NCI-H187 treated with DMSO at 0.1 percent for 48 hours (cell line): ENCODE measurements at regions not wholly inside any gene's neighbourhood (a gene's known extent, or its start where the extent isn't known, plus 50 kb on each side); places are given as distances from the start of the nearest gene placed in this dataset.

Experiments used
- DNase-seq: peaks from one replicate; lab custom pipeline; 2025; lab: John Stamatoyannopoulos, UW

DNA sequence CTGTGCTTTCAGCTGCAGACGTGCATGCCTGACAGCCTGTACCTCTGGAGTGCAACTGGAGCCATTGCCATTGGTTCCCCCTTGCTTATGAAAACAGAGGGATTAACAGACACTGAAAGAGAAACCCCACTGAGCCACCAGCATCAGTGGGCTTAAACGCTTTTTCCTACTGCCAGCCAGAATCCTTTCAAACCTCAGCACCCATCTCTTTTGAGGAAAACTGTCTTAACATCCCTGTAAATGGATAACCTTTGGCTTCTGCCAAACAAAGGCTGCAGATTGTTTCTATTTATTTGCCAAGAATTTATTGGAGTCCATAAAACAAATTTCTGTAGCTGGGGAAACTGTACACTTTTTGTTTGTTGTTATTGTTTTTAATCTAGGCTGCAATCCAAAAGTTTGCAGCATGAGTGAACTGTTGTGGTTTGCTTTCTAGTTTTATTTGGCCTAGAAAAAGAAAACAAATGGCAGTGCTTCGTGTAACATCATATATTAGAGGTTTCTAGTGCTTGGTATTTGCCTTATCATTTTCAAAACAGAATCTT is 369.2 kb upstream of the IL12A start:
- DNase-seq = no peak

DNA sequence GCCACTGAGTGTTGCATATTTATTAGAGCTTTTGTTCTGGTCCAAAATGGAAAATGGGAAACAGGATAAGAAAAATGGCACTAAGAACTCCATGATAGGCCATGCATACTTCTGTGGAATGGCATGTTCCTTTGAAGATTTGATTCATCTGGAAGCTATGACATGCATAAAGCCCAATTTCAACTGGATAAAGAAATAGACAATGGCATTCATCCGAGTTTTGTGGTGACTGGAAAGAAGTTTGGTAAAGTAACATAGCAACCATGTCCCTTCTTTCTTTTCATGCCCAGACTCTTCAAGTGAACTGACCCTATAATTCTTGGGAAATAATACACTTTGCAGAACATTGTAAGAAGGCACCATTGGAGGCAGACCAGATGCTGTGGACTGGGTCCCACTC is 368.4 kb upstream of the IL12A start:
- DNase-seq = no peak

DNA sequence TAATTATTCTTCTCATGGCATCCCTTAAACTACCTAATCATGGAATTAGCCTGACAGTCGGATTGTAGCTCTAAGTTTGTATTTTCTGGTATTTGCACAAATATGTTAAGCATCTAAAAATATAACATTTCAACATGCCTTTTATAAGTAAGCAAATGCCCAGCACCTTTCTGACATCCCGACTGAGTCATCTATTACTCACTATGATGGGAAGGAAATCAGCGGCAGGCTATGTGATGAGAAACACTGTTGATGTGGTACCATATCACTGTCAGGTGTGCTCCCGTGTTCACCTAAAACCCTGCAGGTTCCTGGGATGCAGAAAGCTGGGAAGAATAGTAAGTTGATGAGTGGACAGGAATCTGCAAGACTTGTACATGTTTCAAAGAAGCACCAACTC is 367.8 kb upstream of the IL12A start:
- no peak for DNase-seq

DNA sequence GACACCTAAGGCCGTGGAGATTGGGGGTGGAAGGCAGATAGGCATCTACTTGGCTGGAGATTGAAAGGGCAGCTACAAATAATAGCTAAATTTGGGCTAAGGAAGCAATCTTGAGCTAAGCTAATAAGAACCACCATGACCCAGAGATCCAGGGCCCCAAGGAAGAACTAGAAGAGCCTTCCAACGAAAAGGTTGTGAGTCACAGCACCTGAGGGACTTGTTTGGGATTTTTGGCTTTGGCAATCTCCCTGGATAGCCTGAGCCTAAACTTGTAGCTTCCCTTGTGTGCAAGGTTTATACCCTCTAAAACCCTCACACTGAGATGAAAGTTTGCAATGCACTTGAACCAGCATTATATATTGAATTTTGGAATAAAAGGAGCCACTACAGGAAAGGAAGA is 364.0 kb upstream of the IL12A start:
- no peak for DNase-seq

DNA sequence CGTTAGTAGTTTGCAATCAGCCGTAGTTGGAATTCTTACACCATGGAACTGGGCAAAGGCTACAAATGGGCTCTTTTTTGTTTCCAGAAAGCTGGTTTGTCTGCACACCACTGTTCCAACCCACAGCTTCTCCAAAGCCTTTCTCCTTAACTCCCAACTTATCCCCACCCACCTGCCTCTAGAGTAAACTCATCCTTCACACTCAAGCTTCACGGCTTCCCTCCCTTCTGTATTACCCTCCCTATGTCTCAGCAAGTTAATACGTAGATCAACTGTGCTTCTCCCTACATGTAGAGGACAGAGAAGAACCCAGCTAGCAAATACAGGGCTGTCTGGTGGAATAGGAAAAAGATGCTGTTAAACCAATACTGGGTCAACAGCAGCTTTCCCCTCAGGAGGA is 363.0 kb upstream of the IL12A start:
- no peak for DNase-seq

DNA sequence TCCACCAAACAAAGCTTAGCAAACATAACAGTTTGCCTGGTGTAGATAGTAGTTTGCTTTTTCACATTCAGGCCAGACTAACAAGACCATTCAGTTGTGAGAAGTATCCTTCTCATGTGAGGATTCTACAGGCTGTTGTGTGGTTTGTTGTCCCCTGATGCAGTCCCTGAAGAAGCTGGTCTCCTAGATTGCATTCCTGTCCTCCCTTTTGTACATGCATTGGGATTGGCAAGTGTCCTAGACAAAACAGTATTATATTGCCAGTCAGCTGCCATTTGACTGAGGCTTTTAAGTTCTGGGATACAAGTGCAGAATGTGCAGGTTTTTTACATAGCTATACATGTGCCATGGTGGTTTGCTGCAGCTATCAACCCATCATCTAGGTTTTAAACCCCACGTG is 362.0 kb upstream of the IL12A start:
- DNase-seq = no peak

DNA sequence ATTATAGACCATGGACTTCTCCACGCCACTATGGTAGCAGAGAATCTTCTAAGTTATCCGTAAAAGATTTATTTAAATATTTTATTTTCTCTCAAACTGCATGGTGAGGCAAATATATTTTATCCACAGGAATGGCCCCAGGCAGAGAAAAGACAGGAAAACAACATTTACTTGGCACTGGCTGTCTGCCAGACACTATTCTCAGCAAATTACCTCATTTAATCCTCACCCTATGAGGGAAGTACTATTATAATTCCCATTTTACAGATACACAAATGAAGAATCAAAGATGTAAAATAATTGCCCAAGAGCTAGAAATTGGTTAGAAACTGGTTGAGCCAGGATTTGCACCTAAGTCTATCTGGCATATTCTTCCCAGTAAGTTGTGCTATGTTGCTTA is 361.4 kb upstream of the IL12A start:
- no peak for DNase-seq

DNA sequence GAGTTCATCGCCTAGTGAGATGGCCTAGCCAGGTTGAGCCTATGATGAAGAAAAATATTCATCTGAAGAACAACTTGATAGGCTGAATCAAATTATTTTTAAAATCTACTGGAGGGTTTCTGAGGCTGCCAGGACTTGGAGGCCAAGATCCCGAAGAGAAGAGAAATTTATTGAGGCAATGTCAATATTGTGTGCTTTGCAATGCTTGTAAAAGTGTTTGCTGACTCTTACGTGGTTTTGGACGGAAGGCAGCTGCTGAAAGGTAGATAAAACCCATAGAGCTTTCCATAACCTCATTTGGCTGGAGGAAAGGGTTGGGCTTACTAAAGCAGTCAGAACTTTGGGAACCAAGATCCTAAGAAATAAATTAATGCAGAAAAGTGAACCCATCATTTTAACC is 361.0 kb upstream of the IL12A start:
- no peak for DNase-seq

DNA sequence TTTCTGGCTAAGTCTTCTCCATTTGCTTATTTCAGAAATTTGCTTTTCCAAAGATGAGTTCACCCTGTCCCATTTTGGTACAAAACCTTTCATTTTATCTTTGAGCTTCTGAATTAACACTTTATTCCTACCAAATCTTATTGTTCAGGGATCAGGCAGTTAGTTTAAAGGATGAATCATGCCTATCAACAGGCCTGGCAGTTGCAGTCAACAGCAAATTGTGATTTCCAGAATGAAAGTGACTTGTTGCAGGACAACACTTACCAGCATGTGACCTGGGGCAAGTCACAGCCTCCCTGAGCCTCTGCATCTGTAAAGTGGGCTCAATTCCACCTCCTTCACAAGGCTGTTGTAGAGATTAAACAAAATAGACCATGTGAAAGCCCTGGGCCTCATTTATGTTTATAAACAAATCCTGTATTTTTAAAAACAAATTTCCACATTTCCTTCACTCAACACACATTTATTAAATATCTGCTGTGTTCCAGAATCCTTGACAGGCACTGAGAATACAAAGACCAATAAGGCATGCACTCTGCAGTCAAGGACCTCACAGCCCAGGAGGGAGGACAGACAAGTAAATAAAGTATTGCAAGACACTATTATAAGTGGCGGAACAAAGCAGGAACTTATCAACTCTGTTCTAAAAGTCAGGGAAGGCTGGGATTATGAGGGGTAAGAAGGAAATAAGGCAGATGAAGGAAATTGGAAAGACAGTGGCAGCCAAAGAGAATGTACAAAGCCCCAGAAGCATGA is 359.1 kb upstream of the IL12A start:
- DNase-seq = no peak

DNA sequence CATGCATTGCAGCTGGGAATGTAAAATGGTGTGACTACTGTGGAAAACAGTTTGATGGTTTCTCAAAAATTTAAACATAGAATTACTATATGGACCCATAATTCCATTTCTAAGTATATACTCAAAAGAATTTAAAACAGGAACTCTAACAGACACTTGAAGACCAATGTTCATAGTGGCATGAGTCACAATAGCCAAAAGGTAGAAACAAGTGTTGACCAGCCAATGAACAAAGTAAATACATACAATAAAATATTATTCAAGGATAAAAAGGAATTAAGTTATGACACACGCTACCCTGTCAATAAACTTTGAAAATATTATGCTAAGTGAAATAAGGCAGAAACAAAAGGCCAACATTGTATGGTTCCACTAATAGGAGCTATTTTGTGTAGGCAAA is 357.4 kb upstream of the IL12A start:
- DNase-seq = no peak

DNA sequence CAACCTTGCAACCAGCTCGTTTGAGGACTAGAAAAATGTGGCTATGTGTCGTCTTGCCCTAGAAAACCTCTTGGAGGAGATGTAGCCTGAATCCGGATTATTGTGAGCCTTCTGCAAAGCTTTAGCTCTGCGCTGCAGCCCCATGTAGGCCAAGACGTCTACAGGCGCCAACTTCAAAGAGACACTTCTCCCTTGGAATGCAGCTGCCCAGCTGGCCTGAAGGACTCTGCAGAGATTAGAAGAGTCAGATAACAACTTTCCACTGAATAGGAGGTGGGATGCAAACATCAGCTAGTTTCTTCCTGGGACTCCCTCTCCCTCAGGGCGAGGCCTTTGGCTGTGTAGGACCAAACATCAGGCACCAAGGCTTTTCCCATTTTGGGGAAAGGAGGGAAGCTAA is 356.5 kb upstream of the IL12A start:
- DNase-seq = no peak

DNA sequence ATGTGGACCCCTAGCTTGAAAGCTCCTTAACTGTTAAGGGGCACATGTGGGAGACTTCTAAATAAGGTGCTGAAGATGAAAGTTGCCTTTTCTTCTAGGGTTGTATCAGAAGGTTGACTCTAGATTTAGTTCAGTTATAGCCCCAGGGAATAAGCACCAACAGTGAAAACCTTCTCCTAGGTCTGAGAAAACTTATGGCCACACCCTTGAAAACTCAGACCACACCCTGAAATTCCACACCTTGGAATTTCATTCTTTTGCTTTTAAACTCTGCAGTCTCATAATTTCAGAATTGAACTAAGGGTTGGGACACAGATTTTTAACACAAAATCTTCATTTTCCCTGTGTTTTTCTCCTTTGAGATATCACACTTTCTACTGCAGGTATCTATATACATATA is 355.8 kb upstream of the IL12A start:
- no peak for DNase-seq

DNA sequence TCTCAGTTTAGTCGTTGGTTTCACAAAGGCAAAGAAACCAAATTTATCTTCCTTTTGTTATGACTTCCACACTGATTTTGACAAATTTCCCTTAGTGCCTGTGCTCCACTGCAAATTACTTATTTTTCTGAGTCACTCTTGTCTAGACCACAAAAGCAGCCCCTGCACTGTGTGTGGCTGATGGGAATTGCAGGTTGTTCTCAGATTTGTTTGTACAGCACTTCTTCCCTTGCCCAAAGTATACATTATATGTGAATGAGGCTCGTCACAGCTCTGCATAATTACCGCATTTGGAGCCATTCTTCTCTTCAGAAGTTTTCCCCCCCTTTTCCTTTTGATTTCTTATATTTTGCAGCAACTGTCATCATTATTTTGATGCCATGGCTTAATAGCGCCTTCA is 354.2 kb upstream of the IL12A start:
- DNase-seq = peak; percentile 49

DNA sequence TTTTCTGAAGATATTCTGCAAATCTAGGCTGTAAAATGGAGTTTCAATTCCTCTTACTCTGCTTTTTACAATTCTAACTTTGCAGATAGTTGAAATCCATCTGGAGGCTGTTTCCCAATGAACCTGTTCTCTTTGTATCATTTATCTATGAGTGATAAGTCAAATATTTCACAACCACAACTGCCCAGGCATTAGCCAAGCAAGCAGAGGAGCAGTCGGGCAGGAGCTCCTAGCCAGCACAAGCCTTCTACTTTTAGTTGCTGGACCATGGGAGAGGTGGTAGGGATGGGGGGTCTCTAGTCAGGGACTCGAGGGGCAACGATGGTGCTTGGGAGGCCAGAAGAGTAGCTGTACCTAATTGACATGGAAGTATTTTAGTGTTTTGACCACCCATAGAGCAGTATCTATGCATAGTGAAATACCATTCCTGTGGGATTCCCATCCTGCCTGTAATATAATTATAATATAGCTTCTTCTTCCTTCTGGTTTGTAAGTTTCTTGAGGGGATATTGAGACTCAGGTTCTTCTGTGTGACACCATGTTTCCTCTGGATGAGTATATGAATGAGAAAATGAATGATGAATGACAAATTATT is 353.5 kb upstream of the IL12A start:
- no peak for DNase-seq

DNA sequence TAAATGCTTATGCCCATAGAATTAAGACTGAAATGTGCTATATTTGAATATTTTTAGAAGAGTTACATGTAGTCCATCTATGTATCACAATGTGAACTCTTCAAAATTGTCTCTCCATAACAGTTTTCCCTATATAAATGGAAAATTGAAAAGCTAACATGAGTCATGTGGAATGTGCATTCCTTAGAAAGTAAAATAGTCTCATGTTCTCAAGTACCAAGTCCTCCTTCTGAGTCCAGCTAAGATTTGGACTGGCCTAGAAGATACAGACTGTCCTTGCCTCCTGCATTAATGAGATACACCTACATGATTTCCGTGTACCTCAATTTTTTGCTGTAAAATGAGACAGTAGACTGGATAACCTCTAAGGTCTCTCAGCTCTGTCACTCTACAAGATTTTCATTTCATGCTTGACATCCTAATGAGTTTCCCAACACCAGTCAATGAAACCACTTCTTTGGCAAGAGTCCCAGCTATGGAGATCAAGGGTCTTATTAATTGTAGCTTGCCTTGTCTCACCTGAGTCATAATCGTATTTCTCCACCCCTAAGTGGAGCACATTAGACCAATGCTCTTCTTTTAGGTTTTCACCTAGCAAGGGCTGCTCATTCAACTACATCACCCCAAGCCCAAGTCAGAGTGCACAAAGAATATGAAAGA is 350.6 kb upstream of the IL12A start:
- no peak for DNase-seq

DNA sequence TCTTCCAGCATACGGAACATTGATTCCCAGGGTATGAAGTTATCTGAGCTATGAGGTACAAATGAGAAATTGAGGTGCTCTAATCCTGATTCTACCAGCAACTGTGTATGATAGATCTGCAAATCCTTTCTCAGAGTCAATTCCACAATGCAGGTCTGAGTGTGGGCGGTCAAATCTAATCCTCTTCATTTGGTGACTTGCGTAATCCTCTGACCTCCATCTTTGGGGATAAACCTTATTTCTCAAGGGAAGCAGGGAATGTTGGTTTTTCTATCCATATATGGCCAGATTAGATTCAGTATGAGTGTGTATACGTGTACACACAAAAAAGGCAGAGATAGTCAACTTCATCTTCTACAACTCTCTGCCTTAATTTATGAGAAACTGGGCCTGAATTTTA is 348.4 kb upstream of the IL12A start:
- DNase-seq = no peak

DNA sequence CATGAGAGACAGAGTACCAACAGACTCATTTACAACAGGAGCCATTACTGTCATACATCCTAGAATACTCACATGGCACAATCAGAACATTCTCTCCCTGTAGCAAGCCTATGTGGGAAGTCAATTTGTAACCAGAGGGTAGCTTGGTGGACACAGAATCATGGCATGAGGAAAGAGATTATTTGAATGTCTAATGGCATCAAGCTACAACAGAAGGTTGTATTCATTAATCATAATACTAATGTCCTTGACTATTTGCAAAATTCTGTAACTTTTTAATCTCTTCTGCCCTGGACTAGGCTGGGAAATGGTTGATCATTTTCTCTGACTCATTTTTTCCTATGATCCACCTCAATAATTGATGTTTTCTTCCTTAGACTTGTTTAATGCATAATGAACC is 345.2 kb upstream of the IL12A start:
- DNase-seq = no peak

DNA sequence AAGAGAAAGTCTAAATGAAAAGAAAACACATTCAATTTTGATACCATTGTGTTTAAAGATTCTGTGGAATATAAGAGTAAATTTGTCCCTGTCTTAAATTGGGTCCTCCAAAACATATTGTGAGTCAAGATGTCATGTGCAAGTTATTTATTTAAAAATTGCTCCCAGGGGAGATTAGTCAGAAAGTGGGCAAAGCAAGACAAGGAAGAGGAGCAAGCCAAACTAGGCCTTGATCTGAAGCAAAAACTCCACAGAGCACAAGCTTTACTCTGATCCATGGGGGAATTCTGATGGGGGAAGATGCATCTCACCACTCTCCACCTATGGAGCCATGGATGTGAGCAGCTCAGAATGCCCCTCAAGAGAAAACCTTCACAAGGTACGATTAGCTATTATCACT is 342.8 kb upstream of the IL12A start:
- no peak for DNase-seq

DNA sequence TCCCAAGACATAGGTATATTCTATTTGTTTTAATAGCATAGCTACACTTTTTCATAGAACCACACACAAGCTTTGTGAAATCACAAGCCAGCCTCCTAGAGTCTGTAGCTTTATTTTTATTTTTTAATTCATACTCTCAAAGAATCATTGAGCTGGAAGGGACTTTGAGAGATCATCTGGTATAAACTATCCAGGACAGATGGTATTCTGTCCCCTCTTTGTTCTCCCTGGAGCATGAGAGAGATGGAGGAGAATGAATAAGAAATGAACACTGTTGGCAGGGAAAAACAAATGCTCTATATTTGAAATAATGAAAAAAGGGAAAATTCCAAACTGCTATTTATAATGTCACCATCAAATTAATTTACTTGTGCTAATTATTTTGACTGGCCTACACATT is 338.7 kb upstream of the IL12A start:
- no peak for DNase-seq

DNA sequence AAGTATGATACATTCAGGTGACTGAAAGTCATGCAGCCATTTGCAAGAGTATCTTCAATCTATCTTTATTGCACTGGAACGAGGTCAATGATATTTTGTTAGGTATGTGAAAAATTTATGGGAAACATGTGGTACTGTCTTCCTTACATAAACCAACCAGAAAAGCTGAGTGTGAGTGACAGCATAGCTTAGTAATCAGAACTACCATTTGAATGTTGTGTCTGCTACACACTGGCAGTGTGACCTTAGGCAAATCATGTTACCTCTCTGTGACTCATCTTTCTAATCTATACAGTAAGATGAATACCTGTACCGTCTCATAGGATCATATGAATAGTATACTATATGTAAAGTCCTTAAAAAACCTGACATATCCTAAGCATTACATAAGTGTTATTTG is 337.9 kb upstream of the IL12A start:
- no peak for DNase-seq

DNA sequence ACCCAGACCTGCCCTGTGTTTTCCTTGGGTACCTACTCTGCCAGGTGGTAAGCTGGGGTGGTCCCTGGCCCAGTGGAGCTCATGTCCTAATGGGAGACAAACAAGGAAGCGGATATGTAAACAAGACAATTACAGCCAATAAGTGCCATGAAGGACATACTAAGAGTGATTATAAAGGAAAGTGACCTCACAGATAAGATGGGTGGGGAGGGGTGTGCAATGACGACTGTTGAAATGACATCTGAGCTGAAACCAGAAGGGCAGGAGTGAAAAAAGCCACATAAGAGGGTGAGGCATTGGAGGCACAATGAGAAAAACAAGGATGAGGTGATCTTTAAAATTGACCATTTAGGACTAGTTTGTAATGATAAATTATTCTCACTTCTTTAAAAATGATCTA is 336.2 kb upstream of the IL12A start:
- DNase-seq = no peak

DNA sequence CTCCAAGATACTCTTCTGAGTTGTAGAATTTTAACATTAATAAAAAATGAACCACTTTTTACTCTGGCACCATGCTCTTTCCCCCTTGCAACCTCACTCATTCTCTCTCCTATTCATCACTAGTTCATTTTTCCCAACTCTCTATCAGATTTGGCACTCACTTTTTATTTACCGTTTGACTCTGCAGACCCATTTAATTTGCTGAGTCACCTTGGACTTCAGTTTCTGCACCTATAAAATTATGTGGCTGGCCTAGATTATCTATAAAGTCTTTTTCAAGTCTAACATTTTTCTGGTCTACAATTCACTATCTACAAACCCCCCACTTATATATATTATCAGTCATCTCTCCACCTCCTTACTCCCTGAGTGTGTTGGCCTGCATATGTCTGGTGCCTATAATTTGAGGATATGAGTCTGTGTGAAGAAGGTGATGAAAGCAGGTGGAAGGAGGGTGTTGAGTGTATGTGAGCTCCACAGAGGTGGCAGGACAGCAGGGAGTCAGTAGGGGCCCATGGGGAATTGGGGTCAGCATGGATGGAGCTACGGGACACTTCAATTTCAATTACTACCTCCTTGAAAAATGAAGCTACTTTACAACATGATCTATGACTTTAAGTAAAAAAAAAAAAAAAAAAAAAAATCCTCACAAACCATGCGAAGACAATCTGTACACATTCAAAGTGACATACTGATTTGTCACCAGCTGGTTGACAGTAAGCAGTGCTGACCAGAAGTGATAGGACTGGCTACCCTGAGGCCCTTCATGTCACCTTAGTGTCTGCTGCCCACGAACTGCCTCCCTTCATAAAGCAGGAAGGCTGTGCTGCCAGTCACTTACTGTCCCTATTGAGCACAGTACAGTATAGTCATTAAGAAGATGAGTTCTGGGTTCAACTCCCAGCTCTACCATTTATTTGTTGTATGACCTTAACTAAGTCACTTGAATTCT is 334.2 kb upstream of the IL12A start:
- no peak for DNase-seq
